ENCODE measurements at regions not wholly inside any gene's neighbourhood (a gene's known extent, or its start where the extent isn't known, plus 50 kb on each side); places are given as distances from the start of the nearest gene placed in this dataset.
"Not testable (repeated sequence)": the region's sequence is repeated elsewhere in the genome, so short reads cannot be mapped to it uniquely, and the experiment has no call there.

DNA sequence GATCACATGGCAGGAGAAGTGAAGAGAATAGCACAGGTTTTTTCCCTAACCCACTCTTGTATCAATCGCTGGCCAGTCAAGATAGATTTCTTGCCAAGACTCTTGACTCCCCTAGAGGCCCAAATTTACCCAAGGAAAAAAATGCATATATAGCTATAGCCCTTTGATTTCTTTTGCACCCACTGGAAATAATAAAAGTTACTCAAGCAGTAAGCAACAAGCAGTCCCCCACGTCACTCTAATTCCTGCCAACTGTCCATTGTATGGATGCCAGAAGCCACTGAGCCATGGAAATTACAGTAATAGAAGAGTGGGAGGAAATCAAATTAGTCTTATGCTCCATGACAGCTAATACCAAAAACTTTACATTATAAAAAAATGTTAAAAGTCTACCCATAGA lies 125.3 kb upstream of the SLC39A10 start:
- CTCF ChIA-PET = no interaction called here
- Histone ChIP-seq H3K9me3 (no peaks in the 10 kb centered on the region), H3F3A (replicated peaks; ENCODE audit: insufficient read depth) (peaks cover 28% of the 10 kb centered on the region), H4K20me1 (ENCODE audit: insufficient read depth) (no peaks in the 10 kb centered on the region), H3K9ac (no peak overlapping the region), H3K36me3 (replicated peaks in 1 of 2; ENCODE audit: control insufficient read depth in 1 of 2, insufficient read depth in 2 of 2, low read length in 1 of 2) (no peaks in the 10 kb centered on the region), H2AFZ (ENCODE audit: low read depth) (no peak overlapping the region), H3K9me2 (no peaks in the 10 kb centered on the region), H3K27ac (ENCODE audit: low read depth in 2 of 2, low read length in 1 of 2) (no peak overlapping the region), H3K4me1 (ENCODE audit: control insufficient read depth in 1 of 2, insufficient read depth in 2 of 2, low read depth in 1 of 2, low read length in 1 of 2) (peaks cover 0 to 29% of the 10 kb centered on the region in 2 experiments), H3K4me2 (no peak overlapping the region), H3K4me3 (ENCODE audit: low read depth in 2 of 2, low read length in 1 of 2) (no peak overlapping the region), H3K27me3 (ENCODE audit: insufficient read depth) (no peaks in the 10 kb centered on the region), H3K79me2 (ENCODE audit: insufficient read depth) (no peaks in the 10 kb centered on the region)
- WGBS (ENCODE audit: low lambda C conversion rate) = 59% methylated on average over 2 of the region's 2 CpGs
- no peak for TF ChIP-seq YY1 (IDR thresholded peaks at IDR 0.05; ENCODE audit: low read depth)
- TF ChIP-seq MXI1 (IDR thresholded peaks at IDR 0.05; ENCODE audit: low read depth, low read length) = no peak
- TF ChIP-seq EP300 (IDR thresholded peaks at IDR 0.05; ENCODE audit: borderline replicate concordance in 1 of 2, low read depth in 1 of 2, low read length in 1 of 2) = no peak
- no peak for TF ChIP-seq IRF3 (IDR thresholded peaks at IDR 0.05; ENCODE audit: low read depth, low read length)
- no peak for TF ChIP-seq TCF12 (IDR thresholded peaks at IDR 0.05)
- no peak for TF ChIP-seq REST (IDR thresholded peaks at IDR 0.05; ENCODE audit: low read depth, low read length)
- no peak for TF ChIP-seq USF2 (IDR thresholded peaks at IDR 0.05; ENCODE audit: borderline replicate concordance, low read depth, low read length)
- TF ChIP-seq MEF2A (IDR thresholded peaks at IDR 0.05; ENCODE audit: borderline replicate concordance, low read depth) = no peak
- TF ChIP-seq FOSL2 (IDR thresholded peaks at IDR 0.05; ENCODE audit: borderline replicate concordance, low read depth) = no peak
- TF ChIP-seq ZBTB33 (IDR thresholded peaks at IDR 0.05; ENCODE audit: borderline replicate concordance, low read depth) = no peak
- TF ChIP-seq FOXJ3 (CRISPR knock-in tag; IDR thresholded peaks at IDR 0.05) = no peak
- no peak for DNase-seq
- POLR2A ChIA-PET = no interaction called here

DNA sequence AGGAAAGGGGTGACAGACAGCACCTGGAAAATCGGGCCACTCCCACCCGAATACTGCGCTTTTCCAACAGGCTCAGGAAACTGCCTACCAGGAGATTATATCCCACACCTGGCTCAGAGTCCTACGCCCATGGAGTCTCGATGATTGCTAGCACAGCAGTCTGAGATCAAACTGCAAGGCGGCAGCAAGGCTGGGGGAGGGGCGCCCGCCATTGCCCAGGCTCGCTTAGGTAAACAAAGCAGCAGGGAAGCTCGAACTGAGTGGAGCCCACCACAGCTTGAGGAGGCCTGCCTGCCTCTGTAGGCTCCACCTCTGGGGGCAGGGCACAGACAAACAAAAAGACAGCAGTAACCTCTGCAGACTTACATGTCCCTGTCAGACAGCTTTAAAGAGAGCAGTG lies 133.8 kb upstream of the SLC39A10 start:
- POLR2A ChIA-PET; H3K79me2 ChIP-seq (ENCODE audit: insufficient read depth); H3K9ac ChIP-seq; H3K9me2 ChIP-seq; H3K9me3 ChIP-seq; H3K4me1 ChIP-seq (ENCODE audit: control insufficient read depth in 1 of 2, insufficient read depth in 2 of 2, low read depth in 1 of 2, low read length in 1 of 2); H3K4me2 ChIP-seq; H3K27me3 ChIP-seq (ENCODE audit: insufficient read depth); CTCF ChIA-PET; DNase-seq; H4K20me1 ChIP-seq (ENCODE audit: insufficient read depth); H3K4me3 ChIP-seq (ENCODE audit: low read depth in 2 of 2, low read length in 1 of 2); H2AFZ ChIP-seq (ENCODE audit: low read depth); H3F3A ChIP-seq (replicated peaks; ENCODE audit: insufficient read depth); H3K27ac ChIP-seq (ENCODE audit: low read depth in 2 of 2, low read length in 1 of 2); H3K36me3 ChIP-seq (replicated peaks in 1 of 2; ENCODE audit: control insufficient read depth in 1 of 2, insufficient read depth in 2 of 2, low read length in 1 of 2): not testable (repeated sequence)
- 89% methylated on average over 10 of the region's 10 CpGs for WGBS (ENCODE audit: low lambda C conversion rate)
